HEK293 (cell line): ENCODE measurements at regions not wholly inside any gene's neighbourhood (a gene's known extent, or its start where the extent isn't known, plus 50 kb on each side); places are given as distances from the start of the nearest gene placed in this dataset.

Experiments used
- CTCF ChIA-PET: fragments of 350-600 bp; formaldehyde crosslinking; extraction: SDS; loops from one replicate; lab custom pipeline; 2021; ENCODE audit warnings: antibody characterized with exemption; lab: Yijun Ruan, JAX
- POLR2A ChIA-PET: fragments of 300-600 bp; formaldehyde crosslinking; extraction: SDS; loops from one replicate; lab custom pipeline; 2020; ENCODE audit warnings: antibody characterized with exemption, inconsistent platforms; lab: Yijun Ruan, JAX
- H3K27ac ChIP-seq: fragments of 200-500 bp; sonication (Bioruptor generic); 2 replicates; pipeline ENCODE4 v1.5.1; 2014; ENCODE audit warnings: low read depth, low read length, control low read depth, inconsistent platforms; ENCODE audit errors: extremely low read depth
- H3K36me3 ChIP-seq, 2 experiments: fragments of 200-500 bp in 1 of 2; sonication (Bioruptor generic) in 1 of 2; 1 replicate in 1 of 2; 2 replicates in 1 of 2; pipeline ENCODE4 v1.5.1; 2014 to 2017; ENCODE audit warnings: inconsistent platforms in 2 of 2, low read length in 2 of 2; ENCODE audit not compliant: control insufficient read depth in 2 of 2, insufficient read depth in 1 of 2
- H3K4me1 ChIP-seq: fragments of 200-500 bp; sonication (Bioruptor generic); 2 replicates; pipeline ENCODE4 v1.5.1; 2014; ENCODE audit warnings: mild to moderate bottlenecking, low read length, inconsistent platforms; ENCODE audit not compliant: control insufficient read depth, insufficient read depth
- H3K4me3 ChIP-seq: 2 replicates; pipeline ENCODE4 v1.5.1; 2011; ENCODE audit warnings: low read depth, mild to moderate bottlenecking, control low read depth, low read length, moderate library complexity
- H3K9me3 ChIP-seq: fragments of 200-500 bp; sonication (Bioruptor generic); 2 replicates; pipeline ENCODE4 v1.5.1; 2014; ENCODE audit warnings: low read depth, low read length, inconsistent platforms; ENCODE audit not compliant: control insufficient read depth, insufficient read depth
- CTCF ChIP-seq: fragments of 450-650 bp; formaldehyde crosslinking; IDR thresholded peaks from 2 replicates; pipeline ENCODE4 v1.5.1; 2016; ENCODE audit warnings: missing biosample characterization, missing genetic modification characterization
- KLF10 ChIP-seq: fragments of 450-650 bp; IDR thresholded peaks from 2 replicates; pipeline ENCODE4 v1.5.1; 2018; ENCODE audit warnings: missing biosample characterization, mild to moderate bottlenecking, missing genetic modification characterization
- KLF7 ChIP-seq: fragments of 450-650 bp; formaldehyde crosslinking; IDR thresholded peaks from 2 replicates; pipeline ENCODE4 v1.5.1; 2016; ENCODE audit warnings: missing biosample characterization, missing genetic modification characterization, borderline replicate concordance
- PRDM4 ChIP-seq: fragments of 450-650 bp; formaldehyde crosslinking; IDR thresholded peaks from 2 replicates; pipeline ENCODE4 v1.5.1; 2017; ENCODE audit warnings: missing biosample characterization, missing genetic modification characterization
- REPIN1 ChIP-seq: fragments of 450-650 bp; formaldehyde crosslinking; IDR thresholded peaks from 2 replicates; pipeline ENCODE4 v1.5.1; 2017; ENCODE audit warnings: missing biosample characterization, missing genetic modification characterization, low read depth
- SALL2 ChIP-seq: fragments of 450-650 bp; formaldehyde crosslinking; IDR thresholded peaks from 2 replicates; pipeline ENCODE4 v1.5.0; 2017; ENCODE audit warnings: missing biosample characterization, mild to moderate bottlenecking, missing genetic modification characterization, borderline replicate concordance
- SP2 ChIP-seq: fragments of 450-650 bp; formaldehyde crosslinking; IDR thresholded peaks from 2 replicates; pipeline ENCODE4 v1.5.1; 2016; ENCODE audit warnings: missing biosample characterization, missing genetic modification characterization
- YY2 ChIP-seq: fragments of 450-650 bp; formaldehyde crosslinking; IDR thresholded peaks from 2 replicates; pipeline ENCODE4 v1.5.1; 2016; ENCODE audit warnings: missing biosample characterization, missing genetic modification characterization
- ZBTB17 ChIP-seq: fragments of 450-650 bp; formaldehyde crosslinking; IDR thresholded peaks from 2 replicates; pipeline ENCODE4 v1.5.1; 2016; ENCODE audit warnings: missing biosample characterization, missing genetic modification characterization
- ZFHX2 ChIP-seq: fragments of 450-650 bp; formaldehyde crosslinking; conservative IDR thresholded peaks from 2 replicates; pipeline ENCODE4 v1.5.1; 2016; ENCODE audit warnings: missing biosample characterization, missing genetic modification characterization
- ZFP69B ChIP-seq: fragments of 450-650 bp; formaldehyde crosslinking; IDR thresholded peaks from 2 replicates; pipeline ENCODE4 v1.5.1; 2016; ENCODE audit warnings: missing biosample characterization, missing genetic modification characterization
- ZNF10 ChIP-seq: fragments of 450-650 bp; formaldehyde crosslinking; IDR thresholded peaks from 2 replicates; pipeline ENCODE4 v1.5.1; 2017; ENCODE audit warnings: missing biosample characterization, missing genetic modification characterization
- ZNF121 ChIP-seq: fragments of 450-650 bp; formaldehyde crosslinking; IDR thresholded peaks from 2 replicates; pipeline ENCODE4 v1.5.1; 2016; ENCODE audit warnings: missing biosample characterization, missing genetic modification characterization
- ZNF157 ChIP-seq: fragments of 450-650 bp; formaldehyde crosslinking; IDR thresholded peaks from 2 replicates; pipeline ENCODE4 v1.5.1; 2016; ENCODE audit warnings: missing biosample characterization, missing genetic modification characterization
- ZNF184 ChIP-seq: fragments of 450-650 bp; IDR thresholded peaks from 2 replicates; pipeline ENCODE4 v1.5.1; 2018; ENCODE audit warnings: missing biosample characterization, mild to moderate bottlenecking, missing genetic modification characterization
- ZNF2 ChIP-seq: fragments of 450-650 bp; formaldehyde crosslinking; IDR thresholded peaks from 2 replicates; pipeline ENCODE4 v1.5.1; 2016; ENCODE audit warnings: missing biosample characterization, missing genetic modification characterization
- ZNF433 ChIP-seq: fragments of 450-650 bp; formaldehyde crosslinking; IDR thresholded peaks from 2 replicates; pipeline ENCODE4 v1.5.1; 2016; ENCODE audit warnings: missing biosample characterization, missing genetic modification characterization, low read depth
- ZNF623 ChIP-seq: fragments of 450-650 bp; formaldehyde crosslinking; IDR thresholded peaks from 2 replicates; pipeline ENCODE4 v1.5.1; 2016; ENCODE audit warnings: missing biosample characterization, missing genetic modification characterization
- ZNF629 ChIP-seq: fragments of 450-650 bp; formaldehyde crosslinking; IDR thresholded peaks from 2 replicates; pipeline ENCODE4 v1.5.1; 2017; ENCODE audit warnings: missing biosample characterization, missing genetic modification characterization
- ZNF76 ChIP-seq: fragments of 450-650 bp; formaldehyde crosslinking; IDR thresholded peaks from 2 replicates; pipeline ENCODE4; 2016; ENCODE audit warnings: low read depth, missing biosample characterization, missing genetic modification characterization, borderline replicate concordance
- ZNF792 ChIP-seq: fragments of 450-650 bp; formaldehyde crosslinking; IDR thresholded peaks from 2 replicates; pipeline ENCODE4 v1.5.1; 2016; ENCODE audit warnings: missing biosample characterization, missing genetic modification characterization
- TF ChIP-seq, protein P1 (sequence below): sonication (generic); formaldehyde crosslinking; IDR thresholded peaks from 2 replicates; pipeline ENCODE4 v1.8.1; 2022; ENCODE audit warnings: mild to moderate bottlenecking, moderate library complexity, missing genetic modification reagents
- TF ChIP-seq, protein P2 (sequence below): fragments of 450-650 bp; formaldehyde crosslinking; IDR thresholded peaks from 2 replicates; pipeline ENCODE4 v1.5.1; 2017; ENCODE audit warnings: missing biosample characterization, missing genetic modification characterization

DNA sequence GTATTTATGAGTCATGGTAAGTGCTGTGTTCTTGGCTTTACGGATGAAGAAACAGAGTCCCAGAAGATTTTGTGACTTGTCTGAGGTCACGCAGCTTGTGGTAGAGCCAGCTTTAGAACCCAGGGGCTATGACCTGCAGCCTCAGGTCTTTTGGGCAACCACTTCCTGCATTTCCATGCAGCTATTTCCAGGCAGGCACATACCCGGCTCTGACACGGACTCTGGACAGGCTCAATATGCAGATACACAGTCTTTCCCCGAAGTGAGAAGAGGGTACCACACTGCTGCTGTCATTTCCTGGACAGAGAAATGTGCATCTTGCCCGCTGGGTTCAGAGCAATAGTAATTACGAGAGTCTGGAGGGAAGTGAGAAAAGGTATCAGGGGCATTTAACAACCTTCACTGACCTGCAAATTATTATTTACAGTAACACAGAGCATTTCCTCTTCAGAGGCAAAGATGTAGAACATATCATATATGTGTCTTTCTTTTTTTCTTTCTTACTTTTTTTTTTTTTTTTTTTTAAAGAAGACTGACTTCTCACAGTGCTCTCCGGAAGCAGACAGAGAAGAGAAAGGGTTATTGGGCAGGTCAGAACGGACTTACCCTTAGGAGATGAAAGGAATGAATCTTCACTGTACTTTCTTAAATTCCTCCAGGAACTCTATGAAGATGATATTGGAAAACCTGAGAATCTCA is 185.1 kb downstream of the CLIC5 start:
- H3K4me1 ChIP-seq, result no peaks in the 10 kb centered on the region
- no peaks in the 10 kb centered on the region for H3K9me3 ChIP-seq
- no peak overlapping the region for H3K27ac ChIP-seq
- ChIA-PET CTCF (interaction anchor here (0.5 to 1.3 kb wide), 4 partner anchors 92 to 236 kb away, joined by 3 to 9 read pairs (median 5); no protein-coding TSS in a partner anchor), POLR2A (no interaction called here)
- TF ChIP-seq ZNF157 (tag by site-specific recombination) (no peak), KLF7 (tag by site-specific recombination) (no peak), SP2 (tag by site-specific recombination) (no peak), SALL2 (tag by site-specific recombination) (no peak), ZNF10 (tag by site-specific recombination) (no peak), PRDM4 (tag by site-specific recombination) (no peak), ZFHX2 (tag by site-specific recombination) (no peak), ZNF76 (tag by site-specific recombination) (no peak), KLF10 (tag by site-specific recombination) (no peak), ZNF121 (tag by site-specific recombination) (no peak), ZNF433 (tag by site-specific recombination) (no peak)
- TF ChIP-seq, protein P1, sequence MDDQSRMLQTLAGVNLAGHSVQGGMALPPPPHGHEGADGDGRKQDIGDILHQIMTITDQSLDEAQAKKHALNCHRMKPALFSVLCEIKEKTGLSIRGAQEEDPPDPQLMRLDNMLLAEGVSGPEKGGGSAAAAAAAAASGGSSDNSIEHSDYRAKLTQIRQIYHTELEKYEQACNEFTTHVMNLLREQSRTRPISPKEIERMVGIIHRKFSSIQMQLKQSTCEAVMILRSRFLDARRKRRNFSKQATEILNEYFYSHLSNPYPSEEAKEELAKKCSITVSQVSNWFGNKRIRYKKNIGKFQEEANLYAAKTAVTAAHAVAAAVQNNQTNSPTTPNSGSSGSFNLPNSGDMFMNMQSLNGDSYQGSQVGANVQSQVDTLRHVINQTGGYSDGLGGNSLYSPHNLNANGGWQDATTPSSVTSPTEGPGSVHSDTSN (CRISPR knock-in tag), result no peak
- TF ChIP-seq, protein P2, sequence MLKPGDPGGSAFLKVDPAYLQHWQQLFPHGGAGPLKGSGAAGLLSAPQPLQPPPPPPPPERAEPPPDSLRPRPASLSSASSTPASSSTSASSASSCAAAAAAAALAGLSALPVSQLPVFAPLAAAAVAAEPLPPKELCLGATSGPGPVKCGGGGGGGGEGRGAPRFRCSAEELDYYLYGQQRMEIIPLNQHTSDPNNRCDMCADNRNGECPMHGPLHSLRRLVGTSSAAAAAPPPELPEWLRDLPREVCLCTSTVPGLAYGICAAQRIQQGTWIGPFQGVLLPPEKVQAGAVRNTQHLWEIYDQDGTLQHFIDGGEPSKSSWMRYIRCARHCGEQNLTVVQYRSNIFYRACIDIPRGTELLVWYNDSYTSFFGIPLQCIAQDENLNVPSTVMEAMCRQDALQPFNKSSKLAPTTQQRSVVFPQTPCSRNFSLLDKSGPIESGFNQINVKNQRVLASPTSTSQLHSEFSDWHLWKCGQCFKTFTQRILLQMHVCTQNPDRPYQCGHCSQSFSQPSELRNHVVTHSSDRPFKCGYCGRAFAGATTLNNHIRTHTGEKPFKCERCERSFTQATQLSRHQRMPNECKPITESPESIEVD, result no peak
- no peaks in the 10 kb centered on the region for H3K36me3 ChIP-seq
- H3K4me3 ChIP-seq, result no peak overlapping the region

DNA sequence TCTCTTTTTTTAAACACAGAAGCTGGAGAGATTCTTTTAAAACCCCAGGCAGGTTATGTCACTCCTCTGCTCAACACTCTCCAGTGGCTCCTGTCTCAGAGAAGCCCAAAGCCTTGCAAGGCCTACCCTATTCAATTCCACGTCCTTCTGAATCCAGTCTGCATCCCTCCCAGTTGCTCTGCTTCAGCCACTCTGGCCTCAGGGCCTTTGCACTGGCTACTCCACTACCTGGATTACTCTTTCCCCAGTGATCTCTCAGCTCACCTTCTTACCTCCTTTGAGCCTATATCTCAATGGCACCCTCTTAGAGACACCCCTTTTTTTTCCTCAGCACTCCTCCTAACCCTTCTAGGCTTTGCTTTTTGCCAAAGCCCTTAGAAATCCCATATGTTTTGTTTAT is 185.8 kb downstream of the CLIC5 start:
- Histone ChIP-seq H3K27ac (no peak overlapping the region), H3K9me3 (no peaks in the 10 kb centered on the region), H3K4me1 (no peaks in the 10 kb centered on the region), H3K36me3 (no peaks in the 10 kb centered on the region), H3K4me3 (no peak overlapping the region)
- TF ChIP-seq YY2 (tag by site-specific recombination) (no peak), ZNF623 (tag by site-specific recombination) (peak; percentile 67)
- ChIA-PET CTCF (interaction anchor here (0.5 kb wide), 1 partner anchor 110 kb away, joined by 3 read pairs; no protein-coding TSS in a partner anchor), POLR2A (no interaction called here)

DNA sequence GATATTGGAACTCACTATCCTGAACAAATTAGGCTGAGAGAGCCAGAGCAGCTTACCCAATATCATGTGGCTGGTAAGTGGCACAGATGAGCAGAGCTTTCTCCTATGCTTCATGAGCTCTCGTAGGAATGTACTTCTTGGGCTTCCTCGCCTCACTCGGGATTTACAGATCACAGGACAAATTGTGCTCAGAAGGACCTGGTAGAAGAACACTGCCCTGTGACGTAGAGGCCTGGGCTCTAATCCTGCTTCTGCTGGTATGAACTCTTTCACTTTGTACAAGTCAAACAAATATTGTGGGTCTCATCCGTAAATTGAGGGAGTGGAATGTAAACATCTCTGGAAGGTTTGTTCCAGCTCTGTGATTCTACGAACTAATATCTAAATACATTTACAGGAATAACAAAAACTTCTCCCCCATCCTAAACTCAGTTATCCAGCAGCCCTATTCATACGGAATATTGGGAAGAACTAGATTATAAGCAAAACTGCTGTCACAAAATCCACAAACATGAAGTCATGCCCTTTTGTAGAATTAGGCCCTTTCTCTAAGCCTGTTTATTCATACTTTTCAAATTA is 187.6 kb downstream of the CLIC5 start:
- no peak for TF ChIP-seq ZNF629 (tag by site-specific recombination)
- TF ChIP-seq CTCF (tag by site-specific recombination), result no peak
- no peak for TF ChIP-seq ZNF792 (tag by site-specific recombination)
- no peak for TF ChIP-seq ZNF121 (tag by site-specific recombination)
- no peak for TF ChIP-seq ZFP69B (tag by site-specific recombination)
- TF ChIP-seq ZNF184 (tag by site-specific recombination), result no peak
- no peak for TF ChIP-seq ZNF2
- no peak for TF ChIP-seq YY2 (tag by site-specific recombination)
- no peak for TF ChIP-seq ZBTB17 (tag by site-specific recombination)
- TF ChIP-seq ZNF76 (tag by site-specific recombination), result no peak
- no peak for TF ChIP-seq REPIN1 (tag by site-specific recombination)
- POLR2A ChIA-PET, result no interaction called here
- CTCF ChIA-PET, result interaction anchor here (1.3 kb wide), 1 partner anchor 1198 kb away, joined by 4 read pairs; no protein-coding TSS in a partner anchor
- Histone ChIP-seq H3K4me3 (no peak overlapping the region), H3K4me1 (no peaks in the 10 kb centered on the region), H3K9me3 (no peaks in the 10 kb centered on the region), H3K27ac (no peak overlapping the region), H3K36me3 (no peaks in the 10 kb centered on the region)
